ENCODE measurements at regions not wholly inside any gene's neighbourhood (a gene's known extent, or its start where the extent isn't known, plus 50 kb on each side); places are given as distances from the start of the nearest gene placed in this dataset.
A peak's percentile ranks its signal among the peaks of the same experiment; 100 is the strongest.
"Not testable (repeated sequence)": the region's sequence is repeated elsewhere in the genome, so short reads cannot be mapped to it uniquely, and the experiment has no call there.

- H3K4me1 Mint-ChIP-seq, result no peaks in the 10 kb centered on the region
- POLR2A ChIA-PET, result no interaction called here
These were observed 197.6 kb downstream of the LAT start for GRCh38 chr16:29182501-29182900.

GRCh38 chr16:29181921-29182411 is 197.1 kb downstream of the LAT start:
- H3K4me3 ChIP-seq (ENCODE audit: control insufficient read depth in 1 of 2, extremely low read depth in 1 of 2, low read length in 1 of 2); ATAC-seq (replicated peaks in 1 of 4); H3K27ac ChIP-seq (ENCODE audit: low read length); H3K4me1 ChIP-seq (ENCODE audit: control insufficient read depth in 1 of 2, extremely low read depth in 1 of 2, insufficient read depth in 2 of 2, low read length in 2 of 2); H3K4me1 Mint-ChIP-seq; H3K9me3 Mint-ChIP-seq; H3K27me3 Mint-ChIP-seq; H3K36me3 Mint-ChIP-seq; CTCF ChIA-PET; H3K27ac Mint-ChIP-seq; POLR2A ChIA-PET; H3K9me3 ChIP-seq; H3K36me3 ChIP-seq (ENCODE audit: control insufficient read depth in 2 of 2, extremely low read depth in 1 of 2, insufficient read depth in 1 of 2, low read length in 1 of 2); H3K4me3 Mint-ChIP-seq; H3K27me3 ChIP-seq (replicated peaks in 1 of 2; ENCODE audit: control insufficient read depth in 2 of 2, extremely low read depth in 1 of 2, insufficient read depth in 2 of 2, low read length in 1 of 2): not testable (repeated sequence)
- WGBS (ENCODE audit: insufficient coverage), result 90% methylated on average over 14 of the region's 17 CpGs
- peak in 2 of 35 experiments; percentile 11 to 35 for DNase-seq

More at GRCh38 chr16:29182501-29182900, 197.6 kb downstream of the LAT start:
- Mint-ChIP-seq H3K27me3 (no peaks in the 10 kb centered on the region), H3K27ac (no peak overlapping the region), H3K4me3 (no peak overlapping the region), H3K36me3 (no peaks in the 10 kb centered on the region), H3K9me3 (no peaks in the 10 kb centered on the region)
- H3K36me3 ChIP-seq (ENCODE audit: control insufficient read depth in 2 of 2, extremely low read depth in 1 of 2, insufficient read depth in 1 of 2, low read length in 1 of 2), result no peaks in the 10 kb centered on the region
- ATAC-seq (replicated peaks in 1 of 4), result no peak
- H3K9me3 ChIP-seq, result no peaks in the 10 kb centered on the region
- H3K4me1 ChIP-seq (ENCODE audit: control insufficient read depth in 1 of 2, extremely low read depth in 1 of 2, insufficient read depth in 2 of 2, low read length in 2 of 2), result no peaks in the 10 kb centered on the region
- H3K27me3 ChIP-seq (replicated peaks in 1 of 2; ENCODE audit: control insufficient read depth in 2 of 2, extremely low read depth in 1 of 2, insufficient read depth in 2 of 2, low read length in 1 of 2), result no peaks in the 10 kb centered on the region
- no peak overlapping the region for H3K27ac ChIP-seq (ENCODE audit: low read length)
- no peak for DNase-seq
- WGBS (ENCODE audit: insufficient coverage), result 95% methylated on average over 4 of the region's 9 CpGs
- CTCF ChIA-PET, result no interaction called here
- no peak overlapping the region for H3K4me3 ChIP-seq (ENCODE audit: control insufficient read depth in 1 of 2, extremely low read depth in 1 of 2, low read length in 1 of 2)

DNA sequence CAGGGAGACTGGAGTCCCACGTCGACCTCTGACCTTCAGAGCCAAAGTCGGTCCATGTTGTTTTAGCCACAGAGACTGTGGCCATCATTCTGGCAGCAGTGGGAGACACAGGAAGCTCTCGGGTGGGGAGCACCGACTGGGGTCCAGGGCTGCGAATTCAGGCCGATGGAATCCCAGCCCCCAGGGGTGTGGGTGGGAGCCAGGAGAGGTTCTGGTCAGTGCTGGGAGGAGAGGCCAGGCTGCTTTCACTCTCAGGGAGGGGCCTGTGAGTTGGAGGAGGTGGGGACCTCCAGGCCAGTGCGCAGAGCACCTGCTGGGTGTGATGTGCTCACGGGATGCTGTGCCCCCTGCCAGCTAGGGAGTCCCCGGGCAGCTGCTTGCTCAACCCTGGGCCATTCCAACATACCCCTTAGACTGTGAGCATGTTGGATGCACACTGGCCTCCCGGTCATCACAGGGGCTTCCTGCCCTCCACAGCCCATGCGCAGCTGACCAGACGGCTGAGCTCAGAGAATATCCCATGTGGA is 196.5 kb downstream of the LAT start:
- H3K27ac ChIP-seq (ENCODE audit: low read length); H3K4me3 Mint-ChIP-seq; H3K27me3 Mint-ChIP-seq; H3K4me3 ChIP-seq (ENCODE audit: control insufficient read depth in 1 of 2, extremely low read depth in 1 of 2, low read length in 1 of 2); H3K27me3 ChIP-seq (replicated peaks in 1 of 2; ENCODE audit: control insufficient read depth in 2 of 2, extremely low read depth in 1 of 2, insufficient read depth in 2 of 2, low read length in 1 of 2); ATAC-seq (replicated peaks in 1 of 4); H3K27ac Mint-ChIP-seq; CTCF ChIA-PET; H3K9me3 ChIP-seq; H3K9me3 Mint-ChIP-seq; POLR2A ChIA-PET; H3K36me3 Mint-ChIP-seq; H3K4me1 ChIP-seq (ENCODE audit: control insufficient read depth in 1 of 2, extremely low read depth in 1 of 2, insufficient read depth in 2 of 2, low read length in 2 of 2); H3K36me3 ChIP-seq (ENCODE audit: control insufficient read depth in 2 of 2, extremely low read depth in 1 of 2, insufficient read depth in 1 of 2, low read length in 1 of 2); H3K4me1 Mint-ChIP-seq; DNase-seq: not testable (repeated sequence)
- WGBS (ENCODE audit: insufficient coverage), result 94% methylated on average over 11 of the region's 13 CpGs

- CTCF ChIA-PET; ATAC-seq (replicated peaks in 1 of 4); H3K4me1 Mint-ChIP-seq; H3K4me3 ChIP-seq (ENCODE audit: control insufficient read depth in 1 of 2, extremely low read depth in 1 of 2, low read length in 1 of 2); H3K9me3 Mint-ChIP-seq; H3K9me3 ChIP-seq; H3K4me3 Mint-ChIP-seq; H3K27me3 Mint-ChIP-seq; H3K27ac ChIP-seq (ENCODE audit: low read length); H3K36me3 ChIP-seq (ENCODE audit: control insufficient read depth in 2 of 2, extremely low read depth in 1 of 2, insufficient read depth in 1 of 2, low read length in 1 of 2); H3K27me3 ChIP-seq (replicated peaks in 1 of 2; ENCODE audit: control insufficient read depth in 2 of 2, extremely low read depth in 1 of 2, insufficient read depth in 2 of 2, low read length in 1 of 2); H3K4me1 ChIP-seq (ENCODE audit: control insufficient read depth in 1 of 2, extremely low read depth in 1 of 2, insufficient read depth in 2 of 2, low read length in 2 of 2); H3K36me3 Mint-ChIP-seq; H3K27ac Mint-ChIP-seq; DNase-seq; POLR2A ChIA-PET: not testable (repeated sequence)
- 88% methylated on average over 3 of the region's 15 CpGs for WGBS (ENCODE audit: insufficient coverage)
These were observed 195.4 kb downstream of the LAT start for GRCh38 chr16:29180206-29180600.

- WGBS (ENCODE audit: insufficient coverage), result 89% methylated on average over 18 of the region's 25 CpGs
- H3K4me1 Mint-ChIP-seq, result not testable (repeated sequence)
These were observed 194.8 kb downstream of the LAT start for GRCh38 chr16:29179401-29180205.

GRCh38 chr16:29177888-29178726 is 193.3 kb downstream of the LAT start:
- POLR2A ChIA-PET; H3K27ac ChIP-seq (ENCODE audit: low read length): not testable (repeated sequence)
- ATAC-seq (replicated peaks in 1 of 4), result peak in 1 of 4 experiments; percentile 19

More at GRCh38 chr16:29179401-29180205, 194.8 kb downstream of the LAT start:
- H3K4me3 Mint-ChIP-seq; H3K27me3 ChIP-seq (replicated peaks in 1 of 2; ENCODE audit: control insufficient read depth in 2 of 2, extremely low read depth in 1 of 2, insufficient read depth in 2 of 2, low read length in 1 of 2); H3K4me3 ChIP-seq (ENCODE audit: control insufficient read depth in 1 of 2, extremely low read depth in 1 of 2, low read length in 1 of 2); H3K9me3 ChIP-seq; H3K36me3 Mint-ChIP-seq; H3K27me3 Mint-ChIP-seq; H3K36me3 ChIP-seq (ENCODE audit: control insufficient read depth in 2 of 2, extremely low read depth in 1 of 2, insufficient read depth in 1 of 2, low read length in 1 of 2); POLR2A ChIA-PET; ATAC-seq (replicated peaks in 1 of 4); H3K27ac ChIP-seq (ENCODE audit: low read length); CTCF ChIA-PET; H3K9me3 Mint-ChIP-seq; DNase-seq; H3K27ac Mint-ChIP-seq; H3K4me1 ChIP-seq (ENCODE audit: control insufficient read depth in 1 of 2, extremely low read depth in 1 of 2, insufficient read depth in 2 of 2, low read length in 2 of 2): not testable (repeated sequence)

More at GRCh38 chr16:29177888-29178726, 193.3 kb downstream of the LAT start:
- H3K36me3 Mint-ChIP-seq; H3K4me3 Mint-ChIP-seq; H3K4me1 Mint-ChIP-seq; DNase-seq; H3K9me3 ChIP-seq; H3K27me3 ChIP-seq (replicated peaks in 1 of 2; ENCODE audit: control insufficient read depth in 2 of 2, extremely low read depth in 1 of 2, insufficient read depth in 2 of 2, low read length in 1 of 2); H3K27ac Mint-ChIP-seq; H3K4me3 ChIP-seq (ENCODE audit: control insufficient read depth in 1 of 2, extremely low read depth in 1 of 2, low read length in 1 of 2); H3K4me1 ChIP-seq (ENCODE audit: control insufficient read depth in 1 of 2, extremely low read depth in 1 of 2, insufficient read depth in 2 of 2, low read length in 2 of 2); H3K36me3 ChIP-seq (ENCODE audit: control insufficient read depth in 2 of 2, extremely low read depth in 1 of 2, insufficient read depth in 1 of 2, low read length in 1 of 2); H3K9me3 Mint-ChIP-seq; CTCF ChIA-PET; H3K27me3 Mint-ChIP-seq: not testable (repeated sequence)
- 91% methylated on average over 9 of the region's 24 CpGs for WGBS (ENCODE audit: insufficient coverage)

Measured in T-cell (primary cell).